ENCODE measurements at regions not wholly inside any gene's neighbourhood (a gene's known extent, or its start where the extent isn't known, plus 50 kb on each side); places are given as distances from the start of the nearest gene placed in this dataset.

GRCh38 chr6:82739303-82739702, 326.3 kb downstream of the UBE3D start:
- Histone ChIP-seq H3K27me3 (ENCODE audit: control insufficient read depth in 2 of 2, insufficient read depth in 2 of 2, low read length in 2 of 2) (no peaks in the 10 kb centered on the region), H3K4me3 (replicated peaks in 1 of 3; ENCODE audit: low read depth in 2 of 3, low read length in 3 of 3) (no peak overlapping the region), H3K27ac (ENCODE audit: low read depth in 1 of 2, low read length in 2 of 2) (no peak overlapping the region), H3K9ac (ENCODE audit: insufficient read depth, low read length, poor library complexity, severe bottlenecking) (no peak overlapping the region), H2AFZ (ENCODE audit: insufficient read depth, low read depth, low read length, poor library complexity, severe bottlenecking) (no peak overlapping the region), H3K4me1 (ENCODE audit: control insufficient read depth in 1 of 2, insufficient read depth in 2 of 2, low read length in 2 of 2) (no peaks in the 10 kb centered on the region), H3K9me3 (replicated peaks in 1 of 2; ENCODE audit: control insufficient read depth in 1 of 2, insufficient read depth in 1 of 2, low read length in 2 of 2) (no peaks in the 10 kb centered on the region), H4K20me1 (ENCODE audit: insufficient read depth, low read length) (no peaks in the 10 kb centered on the region), H3K79me2 (ENCODE audit: insufficient read depth, low read length) (no peaks in the 10 kb centered on the region), H3K36me3 (replicated peaks in 1 of 2; ENCODE audit: control insufficient read depth in 1 of 2, insufficient read depth in 2 of 2, low read length in 2 of 2) (no peaks in the 10 kb centered on the region), H3K4me2 (replicated peaks; ENCODE audit: extremely low read depth, low read length, poor library complexity, severe bottlenecking) (no peak overlapping the region)
- peaks cover 0 to 7% (median 0%) of the 10 kb centered on the region in 7 donors for H3K9me3 Mint-ChIP-seq
- no CpG with 5 or more reads among the region's 1 CpG for WGBS (ENCODE audit: insufficient coverage)
- no peak for DNase-seq
- no peaks in the 10 kb centered on the region for H3K4me1 Mint-ChIP-seq
- TF ChIP-seq CTCF (IDR thresholded peaks at IDR 0.05) = no peak
- H3K36me3 Mint-ChIP-seq = no peaks in the 10 kb centered on the region
- intact Hi-C loops (cut with micrococcal nuclease) = no loop called here
- no peak overlapping the region for H3K27ac Mint-ChIP-seq
- H3K4me3 Mint-ChIP-seq = no peak overlapping the region
- H3K27me3 Mint-ChIP-seq (ENCODE audit: low read depth in 3 of 3) = peaks cover 0 to 12% (median 7%) of the 10 kb centered on the region in 3 donors

- Mint-ChIP-seq H3K27ac (no peak overlapping the region), H3K4me3 (no peak overlapping the region), H3K9me3 (peaks cover 0 to 7% (median 0%) of the 10 kb centered on the region in 7 donors), H3K27me3 (ENCODE audit: low read depth in 3 of 3) (peaks cover 0 to 12% (median 7%) of the 10 kb centered on the region in 3 donors), H3K4me1 (no peaks in the 10 kb centered on the region), H3K36me3 (no peaks in the 10 kb centered on the region)
- 43% methylated on average over 1 of the region's 4 CpGs for WGBS (ENCODE audit: insufficient coverage)
- intact Hi-C loops (cut with micrococcal nuclease) = no loop called here
- Histone ChIP-seq H3K4me3 (replicated peaks in 1 of 3; ENCODE audit: low read depth in 2 of 3, low read length in 3 of 3) (no peak overlapping the region), H3K4me1 (ENCODE audit: control insufficient read depth in 1 of 2, insufficient read depth in 2 of 2, low read length in 2 of 2) (no peaks in the 10 kb centered on the region), H3K27me3 (ENCODE audit: control insufficient read depth in 2 of 2, insufficient read depth in 2 of 2, low read length in 2 of 2) (no peaks in the 10 kb centered on the region), H3K79me2 (ENCODE audit: insufficient read depth, low read length) (no peaks in the 10 kb centered on the region), H3K9me3 (replicated peaks in 1 of 2; ENCODE audit: control insufficient read depth in 1 of 2, insufficient read depth in 1 of 2, low read length in 2 of 2) (no peaks in the 10 kb centered on the region), H3K4me2 (replicated peaks; ENCODE audit: extremely low read depth, low read length, poor library complexity, severe bottlenecking) (no peak overlapping the region), H3K27ac (ENCODE audit: low read depth in 1 of 2, low read length in 2 of 2) (no peak overlapping the region), H2AFZ (ENCODE audit: insufficient read depth, low read depth, low read length, poor library complexity, severe bottlenecking) (no peak overlapping the region), H3K9ac (ENCODE audit: insufficient read depth, low read length, poor library complexity, severe bottlenecking) (no peak overlapping the region), H4K20me1 (ENCODE audit: insufficient read depth, low read length) (no peaks in the 10 kb centered on the region), H3K36me3 (replicated peaks in 1 of 2; ENCODE audit: control insufficient read depth in 1 of 2, insufficient read depth in 2 of 2, low read length in 2 of 2) (no peaks in the 10 kb centered on the region)
- DNase-seq = no peak
- TF ChIP-seq CTCF (IDR thresholded peaks at IDR 0.05) = no peak
These were observed 325.6 kb downstream of the UBE3D start for GRCh38 chr6:82740072-82740471.
